ENCODE measurements at regions not wholly inside any gene's neighbourhood (a gene's known extent, or its start where the extent isn't known, plus 50 kb on each side); places are given as distances from the start of the nearest gene placed in this dataset.

GRCh38 chr9:69981686-69982445, 61.8 kb upstream of the MAMDC2 start:
- TF ChIP-seq CTCF (IDR thresholded peaks at IDR 0.05; ENCODE audit: borderline replicate concordance, insufficient read depth, low read depth, low read length): no peak

GRCh38 chr9:69984831-69985230, 58.8 kb upstream of the MAMDC2 start:
- H3K4me3 ChIP-seq (ENCODE audit: low read depth, low read length): no peak overlapping the region
- no peak for TF ChIP-seq CTCF (IDR thresholded peaks at IDR 0.05; ENCODE audit: borderline replicate concordance, insufficient read depth, low read depth, low read length)

More at GRCh38 chr9:69981686-69982445, 61.8 kb upstream of the MAMDC2 start:
- no peak overlapping the region for H3K4me3 ChIP-seq (ENCODE audit: low read depth, low read length)

GRCh38 chr9:69985971-69986370, 57.7 kb upstream of the MAMDC2 start:
- H3K4me3 ChIP-seq (ENCODE audit: low read depth, low read length): no peak overlapping the region
- TF ChIP-seq CTCF (IDR thresholded peaks at IDR 0.05; ENCODE audit: borderline replicate concordance, insufficient read depth, low read depth, low read length): no peak

GRCh38 chr9:69986970-69987369, 56.7 kb upstream of the MAMDC2 start:
- no peak overlapping the region for H3K4me3 ChIP-seq (ENCODE audit: low read depth, low read length)
- no peak for TF ChIP-seq CTCF (IDR thresholded peaks at IDR 0.05; ENCODE audit: borderline replicate concordance, insufficient read depth, low read depth, low read length)

- TF ChIP-seq CTCF (IDR thresholded peaks at IDR 0.05; ENCODE audit: borderline replicate concordance, insufficient read depth, low read depth, low read length): no peak
- H3K4me3 ChIP-seq (ENCODE audit: low read depth, low read length): no peak overlapping the region
Observed at GRCh38 chr9:69987457-69987856, 56.2 kb upstream of the MAMDC2 start.

GRCh38 chr9:69993110-69993509, 50.5 kb upstream of the MAMDC2 start:
- no peak for TF ChIP-seq CTCF (IDR thresholded peaks at IDR 0.05; ENCODE audit: borderline replicate concordance, insufficient read depth, low read depth, low read length)
- H3K4me3 ChIP-seq (ENCODE audit: low read depth, low read length): no peak overlapping the region
